ENCODE measurements at regions not wholly inside any gene's neighbourhood (a gene's known extent, or its start where the extent isn't known, plus 50 kb on each side); places are given as distances from the start of the nearest gene placed in this dataset.
"Not testable (repeated sequence)": the region's sequence is repeated elsewhere in the genome, so short reads cannot be mapped to it uniquely, and the experiment has no call there.

- H3K4me1 ChIP-seq (ENCODE audit: control insufficient read depth, insufficient read depth, low read length); H3K4me3 ChIP-seq (ENCODE audit: low read depth, low read length); H3K9me3 ChIP-seq (ENCODE audit: control insufficient read depth, insufficient read depth, low read length): not testable (repeated sequence)
Measured at GRCh38 chr12:89222580-89222979, 129.7 kb downstream of the DUSP6 start.

DNA sequence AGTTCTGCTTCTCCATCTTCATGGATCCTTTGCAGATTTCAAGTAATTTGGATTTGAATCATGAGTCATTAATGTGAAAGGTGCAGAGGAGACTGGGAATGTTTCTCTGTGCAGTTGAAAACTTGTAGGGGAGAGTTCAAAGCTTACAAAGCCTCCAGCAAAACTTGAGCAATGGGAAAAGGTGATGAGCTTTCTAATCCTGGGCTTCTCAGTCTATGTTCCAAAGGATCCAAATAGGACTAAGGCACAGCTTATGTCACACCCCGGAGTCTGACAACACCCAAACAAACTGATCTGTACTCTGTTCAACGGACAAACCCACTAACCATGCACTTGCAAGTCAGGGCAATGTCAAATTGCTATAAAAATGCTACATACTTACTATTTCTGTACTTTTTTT lies 134.8 kb downstream of the DUSP6 start:
- Histone ChIP-seq H3K36me3 (ENCODE audit: control insufficient read depth, insufficient read depth, low read length) (no peaks in the 10 kb centered on the region), H3K9ac (ENCODE audit: low read depth, low read length) (no peak overlapping the region), H3K4me1 (ENCODE audit: control insufficient read depth, insufficient read depth, low read length) (no peaks in the 10 kb centered on the region), H3K4me3 (ENCODE audit: low read depth, low read length) (no peak overlapping the region), H3K27me3 (ENCODE audit: control insufficient read depth, insufficient read depth, low read length) (no peaks in the 10 kb centered on the region), H3K9me3 (ENCODE audit: control insufficient read depth, insufficient read depth, low read length) (no peaks in the 10 kb centered on the region)

More at GRCh38 chr12:89222580-89222979, 129.7 kb downstream of the DUSP6 start:
- H3K9ac ChIP-seq (ENCODE audit: low read depth, low read length); H3K27me3 ChIP-seq (ENCODE audit: control insufficient read depth, insufficient read depth, low read length); H3K36me3 ChIP-seq (ENCODE audit: control insufficient read depth, insufficient read depth, low read length): not testable (repeated sequence)

GRCh38 chr12:89216211-89216952 lies 135.9 kb downstream of the DUSP6 start:
- Histone ChIP-seq H3K27me3 (ENCODE audit: control insufficient read depth, insufficient read depth, low read length) (no peaks in the 10 kb centered on the region), H3K4me3 (ENCODE audit: low read depth, low read length) (no peak overlapping the region), H3K9me3 (ENCODE audit: control insufficient read depth, insufficient read depth, low read length) (no peaks in the 10 kb centered on the region), H3K4me1 (ENCODE audit: control insufficient read depth, insufficient read depth, low read length) (no peaks in the 10 kb centered on the region), H3K36me3 (ENCODE audit: control insufficient read depth, insufficient read depth, low read length) (no peaks in the 10 kb centered on the region), H3K9ac (ENCODE audit: low read depth, low read length) (no peak overlapping the region)

DNA sequence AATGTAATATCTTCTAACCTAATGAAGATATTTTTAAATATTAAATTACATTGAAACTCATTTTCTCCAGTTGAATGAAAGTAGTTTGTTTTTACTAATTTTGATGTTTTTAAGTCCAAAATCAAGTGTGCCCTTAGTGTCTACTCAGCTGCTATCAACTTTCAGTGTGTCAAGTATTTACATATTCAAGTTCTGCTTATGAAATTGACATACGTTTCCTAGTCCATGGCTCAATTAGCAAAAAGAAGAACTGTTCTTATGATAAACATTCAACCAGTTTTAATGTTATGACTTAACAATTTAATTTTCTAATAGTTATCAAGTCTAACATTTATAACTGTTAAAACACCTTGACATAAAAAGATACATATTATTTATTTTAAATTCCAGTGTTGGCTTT lies 137.1 kb downstream of the DUSP6 start:
- Histone ChIP-seq H3K27me3 (ENCODE audit: control insufficient read depth, insufficient read depth, low read length) (no peaks in the 10 kb centered on the region), H3K36me3 (ENCODE audit: control insufficient read depth, insufficient read depth, low read length) (no peaks in the 10 kb centered on the region), H3K9me3 (ENCODE audit: control insufficient read depth, insufficient read depth, low read length) (no peaks in the 10 kb centered on the region), H3K9ac (ENCODE audit: low read depth, low read length) (no peak overlapping the region), H3K4me3 (ENCODE audit: low read depth, low read length) (no peak overlapping the region), H3K4me1 (ENCODE audit: control insufficient read depth, insufficient read depth, low read length) (no peaks in the 10 kb centered on the region)

DNA sequence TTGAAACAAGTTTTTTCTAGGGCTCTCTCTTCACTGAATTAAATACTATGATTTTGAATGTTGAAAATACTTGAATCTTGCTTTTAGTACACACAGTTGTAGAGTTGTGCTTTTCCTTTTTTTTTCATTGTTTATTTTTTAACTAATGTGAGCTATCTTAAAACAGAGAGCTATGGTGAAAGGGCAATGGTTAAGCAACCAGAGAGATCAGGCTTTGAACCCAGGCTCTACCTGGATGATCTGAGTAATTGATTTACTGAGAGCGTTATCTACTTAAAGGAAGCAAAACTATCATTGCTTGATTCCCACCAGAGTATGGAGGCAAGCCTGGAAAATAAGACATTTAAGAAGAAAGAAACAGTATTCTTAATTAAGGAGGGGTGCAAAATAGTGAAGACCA lies 138.6 kb downstream of the DUSP6 start:
- H3K36me3 ChIP-seq (ENCODE audit: control insufficient read depth, insufficient read depth, low read length): no peaks in the 10 kb centered on the region
- H3K27me3 ChIP-seq (ENCODE audit: control insufficient read depth, insufficient read depth, low read length): no peaks in the 10 kb centered on the region
- no peak overlapping the region for H3K4me3 ChIP-seq (ENCODE audit: low read depth, low read length)
- H3K9me3 ChIP-seq (ENCODE audit: control insufficient read depth, insufficient read depth, low read length): no peaks in the 10 kb centered on the region
- no peaks in the 10 kb centered on the region for H3K4me1 ChIP-seq (ENCODE audit: control insufficient read depth, insufficient read depth, low read length)
- H3K9ac ChIP-seq (ENCODE audit: low read depth, low read length): no peak overlapping the region

DNA sequence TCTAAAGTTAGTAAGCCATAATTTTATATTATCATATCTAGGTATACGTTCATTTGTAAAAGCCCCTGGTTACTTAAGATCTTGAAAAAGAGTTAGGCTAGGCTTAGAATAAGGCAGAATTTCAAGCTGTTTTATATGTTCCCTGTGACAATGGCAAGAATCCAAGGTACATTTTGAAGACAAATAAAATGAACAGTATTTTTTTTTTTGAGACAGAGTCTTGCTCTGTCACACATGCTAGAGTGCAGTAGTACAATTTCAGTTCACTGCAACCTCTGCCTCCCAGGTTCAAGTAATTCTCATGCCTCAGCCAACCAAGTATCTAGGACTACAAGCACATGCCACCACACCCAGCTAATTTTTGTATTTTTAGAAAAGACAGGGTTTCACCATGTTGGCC lies 139.2 kb downstream of the DUSP6 start:
- no peak overlapping the region for H3K4me3 ChIP-seq (ENCODE audit: low read depth, low read length)
- no peaks in the 10 kb centered on the region for H3K27me3 ChIP-seq (ENCODE audit: control insufficient read depth, insufficient read depth, low read length)
- no peaks in the 10 kb centered on the region for H3K9me3 ChIP-seq (ENCODE audit: control insufficient read depth, insufficient read depth, low read length)
- no peaks in the 10 kb centered on the region for H3K4me1 ChIP-seq (ENCODE audit: control insufficient read depth, insufficient read depth, low read length)
- H3K9ac ChIP-seq (ENCODE audit: low read depth, low read length): no peak overlapping the region
- no peaks in the 10 kb centered on the region for H3K36me3 ChIP-seq (ENCODE audit: control insufficient read depth, insufficient read depth, low read length)

DNA sequence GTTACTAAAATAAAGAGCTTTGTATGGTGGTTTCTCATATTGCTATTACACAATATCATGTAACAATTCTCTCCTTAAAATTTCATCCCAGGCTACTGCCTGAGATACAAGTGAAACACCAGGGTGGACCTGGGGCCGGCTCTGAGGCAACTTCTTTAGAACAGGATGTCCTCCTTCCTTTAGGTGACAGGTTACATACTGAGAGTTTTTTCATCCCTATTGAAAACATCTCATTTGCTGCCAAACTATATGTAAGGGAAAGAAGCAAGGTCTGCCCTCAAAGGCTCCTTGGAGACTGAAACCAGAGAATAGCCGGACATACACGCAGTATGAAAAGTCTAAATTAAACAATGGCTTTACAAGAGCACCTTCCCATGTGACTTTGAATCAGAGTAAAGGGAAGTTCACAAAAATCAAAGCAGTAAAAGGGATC lies 139.9 kb downstream of the DUSP6 start:
- Histone ChIP-seq H3K27me3 (ENCODE audit: control insufficient read depth, insufficient read depth, low read length) (no peaks in the 10 kb centered on the region), H3K4me3 (ENCODE audit: low read depth, low read length) (no peak overlapping the region), H3K9me3 (ENCODE audit: control insufficient read depth, insufficient read depth, low read length) (no peaks in the 10 kb centered on the region), H3K9ac (ENCODE audit: low read depth, low read length) (no peak overlapping the region), H3K4me1 (ENCODE audit: control insufficient read depth, insufficient read depth, low read length) (no peaks in the 10 kb centered on the region), H3K36me3 (ENCODE audit: control insufficient read depth, insufficient read depth, low read length) (no peaks in the 10 kb centered on the region)

GRCh38 chr12:89211456-89211855 lies 140.8 kb downstream of the DUSP6 start:
- Histone ChIP-seq H3K9ac (ENCODE audit: low read depth, low read length) (no peak overlapping the region), H3K36me3 (ENCODE audit: control insufficient read depth, insufficient read depth, low read length) (no peaks in the 10 kb centered on the region), H3K9me3 (ENCODE audit: control insufficient read depth, insufficient read depth, low read length) (no peaks in the 10 kb centered on the region), H3K4me3 (ENCODE audit: low read depth, low read length) (no peak overlapping the region), H3K27me3 (ENCODE audit: control insufficient read depth, insufficient read depth, low read length) (no peaks in the 10 kb centered on the region), H3K4me1 (ENCODE audit: control insufficient read depth, insufficient read depth, low read length) (no peaks in the 10 kb centered on the region)

DNA sequence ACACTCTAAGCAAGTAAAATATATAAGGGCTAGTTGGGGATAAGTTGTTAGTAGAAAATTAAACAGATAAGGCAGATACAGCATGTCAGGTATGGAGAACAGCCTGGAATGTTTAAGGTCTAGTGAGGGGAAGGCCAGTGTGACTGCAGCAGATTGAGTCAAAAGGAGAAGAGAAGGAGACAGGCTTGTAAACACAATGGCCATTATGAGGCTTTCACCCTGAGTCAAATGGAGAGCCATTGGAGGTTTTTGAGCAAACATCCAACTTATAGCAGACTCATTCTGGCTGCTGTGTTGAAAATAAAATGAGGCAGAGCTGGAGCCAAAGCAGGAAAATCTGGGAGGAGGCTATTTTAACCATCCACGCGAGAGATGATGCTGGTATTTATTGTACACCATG lies 142.0 kb downstream of the DUSP6 start:
- Histone ChIP-seq H3K4me3 (ENCODE audit: low read depth, low read length) (no peak overlapping the region), H3K27me3 (ENCODE audit: control insufficient read depth, insufficient read depth, low read length) (no peaks in the 10 kb centered on the region), H3K4me1 (ENCODE audit: control insufficient read depth, insufficient read depth, low read length) (no peaks in the 10 kb centered on the region), H3K9me3 (ENCODE audit: control insufficient read depth, insufficient read depth, low read length) (no peaks in the 10 kb centered on the region), H3K36me3 (ENCODE audit: control insufficient read depth, insufficient read depth, low read length) (no peaks in the 10 kb centered on the region), H3K9ac (ENCODE audit: low read depth, low read length) (no peak overlapping the region)

- no peak overlapping the region for H3K9ac ChIP-seq (ENCODE audit: low read depth, low read length)
- no peak overlapping the region for H3K4me3 ChIP-seq (ENCODE audit: low read depth, low read length)
- no peaks in the 10 kb centered on the region for H3K9me3 ChIP-seq (ENCODE audit: control insufficient read depth, insufficient read depth, low read length)
- no peaks in the 10 kb centered on the region for H3K27me3 ChIP-seq (ENCODE audit: control insufficient read depth, insufficient read depth, low read length)
- H3K36me3 ChIP-seq (ENCODE audit: control insufficient read depth, insufficient read depth, low read length): no peaks in the 10 kb centered on the region
- no peaks in the 10 kb centered on the region for H3K4me1 ChIP-seq (ENCODE audit: control insufficient read depth, insufficient read depth, low read length)
Measured at GRCh38 chr12:89208661-89209096, 143.6 kb downstream of the DUSP6 start.

- H3K9ac ChIP-seq (ENCODE audit: low read depth, low read length): no peak overlapping the region
- H3K9me3 ChIP-seq (ENCODE audit: control insufficient read depth, insufficient read depth, low read length): no peaks in the 10 kb centered on the region
- H3K27me3 ChIP-seq (ENCODE audit: control insufficient read depth, insufficient read depth, low read length): no peaks in the 10 kb centered on the region
- no peaks in the 10 kb centered on the region for H3K4me1 ChIP-seq (ENCODE audit: control insufficient read depth, insufficient read depth, low read length)
- no peaks in the 10 kb centered on the region for H3K36me3 ChIP-seq (ENCODE audit: control insufficient read depth, insufficient read depth, low read length)
- no peak overlapping the region for H3K4me3 ChIP-seq (ENCODE audit: low read depth, low read length)
Measured at GRCh38 chr12:89206390-89206789, 145.9 kb downstream of the DUSP6 start.

GRCh38 chr12:89205517-89205916 lies 146.8 kb downstream of the DUSP6 start:
- no peaks in the 10 kb centered on the region for H3K27me3 ChIP-seq (ENCODE audit: control insufficient read depth, insufficient read depth, low read length)
- H3K36me3 ChIP-seq (ENCODE audit: control insufficient read depth, insufficient read depth, low read length): no peaks in the 10 kb centered on the region
- no peak overlapping the region for H3K9ac ChIP-seq (ENCODE audit: low read depth, low read length)
- no peaks in the 10 kb centered on the region for H3K4me1 ChIP-seq (ENCODE audit: control insufficient read depth, insufficient read depth, low read length)
- H3K9me3 ChIP-seq (ENCODE audit: control insufficient read depth, insufficient read depth, low read length): no peaks in the 10 kb centered on the region
- H3K4me3 ChIP-seq (ENCODE audit: low read depth, low read length): no peak overlapping the region
